Mesenchymal stem cell (in vitro differentiated cells and primary cell): ENCODE measurements at regions not wholly inside any gene's neighbourhood (a gene's known extent, or its start where the extent isn't known, plus 50 kb on each side); places are given as distances from the start of the nearest gene placed in this dataset.

Experiments used
- DNase-seq: peaks from one replicate; pipeline ENCODE4 v3.0.0-alpha.2; 2013
- H2AFZ ChIP-seq: one replicate; pipeline ENCODE4 v1.6.1; 2013; ENCODE audit warnings: low read depth, mild to moderate bottlenecking, control low read depth, inconsistent platforms, low read length, moderate library complexity
- H2AK5ac ChIP-seq: 2 replicates; pipeline ENCODE4 v1.6.1; 2013; ENCODE audit warnings: low read length, moderate library complexity, mild to moderate bottlenecking, inconsistent platforms; ENCODE audit not compliant: severe bottlenecking
- H2BK120ac ChIP-seq: one replicate; pipeline ENCODE4 v1.6.1; 2013; ENCODE audit warnings: low read depth, mild to moderate bottlenecking, inconsistent platforms, low read length, moderate library complexity
- H2BK12ac ChIP-seq, 2 experiments: one replicate each; pipeline ENCODE4 v1.6.1; 2013; ENCODE audit warnings: inconsistent platforms in 2 of 2, low read length in 2 of 2, mild to moderate bottlenecking in 2 of 2, moderate library complexity in 2 of 2, control low read depth in 1 of 2
- H2BK15ac ChIP-seq: one replicate; pipeline ENCODE4 v1.6.1; 2013; ENCODE audit warnings: mild to moderate bottlenecking, low read depth, inconsistent platforms; ENCODE audit not compliant: poor library complexity, severe bottlenecking
- H2BK5ac ChIP-seq: 2 replicates; pipeline ENCODE4 v1.6.1; 2013; ENCODE audit warnings: low read depth, mild to moderate bottlenecking, low read length, control low read depth, inconsistent platforms; ENCODE audit not compliant: poor library complexity, severe bottlenecking
- H3K14ac ChIP-seq, 2 experiments: one replicate each; pipeline ENCODE4 v1.6.1; 2013; ENCODE audit warnings: inconsistent platforms in 2 of 2, low read length in 2 of 2, control low read depth in 1 of 2, mild to moderate bottlenecking in 1 of 2, moderate library complexity in 1 of 2
- H3K18ac ChIP-seq, 2 experiments: one replicate each; pipeline ENCODE4 v1.6.1; 2013; ENCODE audit warnings: inconsistent platforms in 2 of 2, low read length in 2 of 2, control low read depth in 1 of 2, low read depth in 1 of 2, mild to moderate bottlenecking in 1 of 2
- H3K23ac ChIP-seq, 2 experiments: one replicate each; pipeline ENCODE4 v1.6.1; 2013; ENCODE audit warnings: inconsistent platforms in 2 of 2, low read length in 2 of 2, mild to moderate bottlenecking in 2 of 2, moderate library complexity in 2 of 2, control low read depth in 1 of 2
- H3K27ac ChIP-seq: 2 replicates; pipeline ENCODE4 v1.5.1; 2013; ENCODE audit warnings: mild to moderate bottlenecking, moderate library complexity, low read length, control low read depth, inconsistent platforms; ENCODE audit not compliant: poor library complexity, severe bottlenecking
- H3K27me3 ChIP-seq, 2 experiments: 2 replicates each; pipeline versions ENCODE4 v1.6.1 to v1.7.0; 2013; ENCODE audit warnings: low read length in 2 of 2, mild to moderate bottlenecking in 2 of 2, moderate library complexity in 2 of 2, control low read depth in 1 of 2, inconsistent platforms in 1 of 2; ENCODE audit not compliant: control insufficient read depth in 1 of 2, insufficient read depth in 1 of 2
- H3K36me3 ChIP-seq, 2 experiments: 2 replicates each; pipeline versions ENCODE4 v1.6.1 to v1.7.0; 2013; ENCODE audit warnings: low read length in 2 of 2, control low read depth in 1 of 2, inconsistent platforms in 1 of 2, low read depth in 1 of 2, mild to moderate bottlenecking in 1 of 2; ENCODE audit not compliant: insufficient read depth in 2 of 2, control insufficient read depth in 1 of 2
- H3K4ac ChIP-seq, 2 experiments: one replicate each; pipeline ENCODE4 v1.6.1; 2013; ENCODE audit warnings: inconsistent platforms in 2 of 2, low read length in 2 of 2, mild to moderate bottlenecking in 2 of 2, moderate library complexity in 2 of 2, control low read depth in 1 of 2, low read depth in 1 of 2
- H3K4me1 ChIP-seq: 2 replicates; pipeline ENCODE4 v1.6.1; 2013; ENCODE audit warnings: low read depth, low read length, control low read depth; ENCODE audit not compliant: control insufficient read depth, insufficient read depth
- H3K4me2 ChIP-seq: 2 replicates; pipeline ENCODE4 v1.6.1; 2013; ENCODE audit warnings: low read length, mild to moderate bottlenecking, inconsistent platforms; ENCODE audit not compliant: poor library complexity, severe bottlenecking
- H3K4me3 ChIP-seq, 2 experiments: 2 replicates each; pipeline versions ENCODE4 v1.5.1 to v1.7.0; 2013; ENCODE audit warnings: low read length in 2 of 2, mild to moderate bottlenecking in 2 of 2, control low read depth in 1 of 2, low read depth in 1 of 2; ENCODE audit not compliant: insufficient read depth in 1 of 2
- H3K79me1 ChIP-seq: replicated peaks from 2 replicates; pipeline ENCODE4 v1.6.1; 2013; ENCODE audit warnings: mild to moderate bottlenecking, control low read depth, low read length, inconsistent platforms; ENCODE audit not compliant: poor library complexity, severe bottlenecking
- H3K9ac ChIP-seq: 2 replicates; pipeline ENCODE4 v1.7.0; 2013; ENCODE audit warnings: mild to moderate bottlenecking, low read length, moderate library complexity
- H3K9me3 ChIP-seq: 2 replicates; pipeline ENCODE4 v1.7.0; 2013; ENCODE audit warnings: mild to moderate bottlenecking, low read length; ENCODE audit not compliant: control insufficient read depth
- H4K8ac ChIP-seq: one replicate; pipeline ENCODE4 v1.6.1; 2013; ENCODE audit warnings: inconsistent platforms, mild to moderate bottlenecking, low read length, moderate library complexity
- H4K91ac ChIP-seq: one replicate; pipeline ENCODE4 v1.6.1; 2013; ENCODE audit warnings: mild to moderate bottlenecking, low read length, inconsistent platforms
- WGBS: methylation state at CpG from one replicate; pipeline ENCODE4 v1.1.7; 2013; ENCODE audit warnings: mixed read lengths; 5-methylcytosine and 5-hydroxymethylcytosine counted together

- H2AFZ ChIP-seq: no peak overlapping the region
- H2AK5ac ChIP-seq: no peak overlapping the region
- H3K4ac ChIP-seq: no peak overlapping the region
- H4K8ac ChIP-seq: no peak overlapping the region
- H3K23ac ChIP-seq: no peak overlapping the region
- H3K27me3 ChIP-seq: no peaks in the 10 kb centered on the region
- no peak for DNase-seq
- H2BK12ac ChIP-seq: no peak overlapping the region
- no peak overlapping the region for H4K91ac ChIP-seq
- H2BK120ac ChIP-seq: no peak overlapping the region
- H3K36me3 ChIP-seq: no peaks in the 10 kb centered on the region
- H3K4me2 ChIP-seq: no peak overlapping the region
- H3K4me3 ChIP-seq: no peak overlapping the region
- no peak overlapping the region for H2BK15ac ChIP-seq
- H3K79me1 ChIP-seq: no peaks in the 10 kb centered on the region
- no peak overlapping the region for H3K14ac ChIP-seq
- no peaks in the 10 kb centered on the region for H3K9me3 ChIP-seq
- no peak overlapping the region for H3K9ac ChIP-seq
- H3K27ac ChIP-seq: no peak overlapping the region
- H3K4me1 ChIP-seq: no peaks in the 10 kb centered on the region
- 61% methylated on average over 3 of the region's 6 CpGs for WGBS
- H3K18ac ChIP-seq: no peak overlapping the region
- no peak overlapping the region for H2BK5ac ChIP-seq
These were observed 959.9 kb downstream of the DIAPH3 start for GRCh38 chr13:59203855-59204254.

GRCh38 chr13:59205501-59205900 lies 958.2 kb downstream of the DIAPH3 start:
- no peak overlapping the region for H3K4me3 ChIP-seq
- WGBS: 94% methylated on average over 3 of the region's 5 CpGs
- no peak overlapping the region for H4K91ac ChIP-seq
- H2BK5ac ChIP-seq: no peak overlapping the region
- peaks cover 2% of the 10 kb centered on the region for H3K4me1 ChIP-seq
- no peaks in the 10 kb centered on the region for H3K79me1 ChIP-seq
- H3K23ac ChIP-seq: no peak overlapping the region
- DNase-seq: no peak
- H3K27me3 ChIP-seq: no peaks in the 10 kb centered on the region
- no peak overlapping the region for H2BK120ac ChIP-seq
- H3K4ac ChIP-seq: no peak overlapping the region
- no peak overlapping the region for H3K9ac ChIP-seq
- H3K18ac ChIP-seq: no peak overlapping the region
- H2AFZ ChIP-seq: no peak overlapping the region
- H3K36me3 ChIP-seq: no peaks in the 10 kb centered on the region
- no peak overlapping the region for H3K4me2 ChIP-seq
- no peak overlapping the region for H3K27ac ChIP-seq
- no peak overlapping the region for H3K14ac ChIP-seq
- H2BK12ac ChIP-seq: no peak overlapping the region
- no peaks in the 10 kb centered on the region for H3K9me3 ChIP-seq
- no peak overlapping the region for H2BK15ac ChIP-seq
- H4K8ac ChIP-seq: no peak overlapping the region
- no peak overlapping the region for H2AK5ac ChIP-seq

- H3K18ac ChIP-seq: no peak overlapping the region
- no peak overlapping the region for H4K8ac ChIP-seq
- no peak overlapping the region for H2AFZ ChIP-seq
- H2BK5ac ChIP-seq: no peak overlapping the region
- no peak overlapping the region for H3K9ac ChIP-seq
- H3K4ac ChIP-seq: no peak overlapping the region
- no peak overlapping the region for H2BK12ac ChIP-seq
- H3K36me3 ChIP-seq: no peaks in the 10 kb centered on the region
- no peaks in the 10 kb centered on the region for H3K9me3 ChIP-seq
- no peak overlapping the region for H3K14ac ChIP-seq
- no peak overlapping the region for H3K27ac ChIP-seq
- no peak overlapping the region for H2BK120ac ChIP-seq
- H3K4me2 ChIP-seq: no peak overlapping the region
- peaks cover 0 to 5% of the 10 kb centered on the region in 2 experiments for H3K27me3 ChIP-seq
- H3K79me1 ChIP-seq: no peaks in the 10 kb centered on the region
- peaks cover 2% of the 10 kb centered on the region for H3K4me1 ChIP-seq
- no peak overlapping the region for H3K23ac ChIP-seq
- WGBS: 63% methylated on average over 3 of the region's 6 CpGs
- H3K4me3 ChIP-seq: no peak overlapping the region
- H2AK5ac ChIP-seq: no peak overlapping the region
- no peak for DNase-seq
- H2BK15ac ChIP-seq: no peak overlapping the region
- H4K91ac ChIP-seq: no peak overlapping the region
These were observed 955.1 kb downstream of the DIAPH3 start for GRCh38 chr13:59208405-59209195.

GRCh38 chr13:59210543-59210942 lies 953.2 kb downstream of the DIAPH3 start:
- WGBS: no CpG with 5 or more reads among the region's 1 CpG
- no peak overlapping the region for H3K4me2 ChIP-seq
- no peak overlapping the region for H2BK120ac ChIP-seq
- no peak overlapping the region for H2BK15ac ChIP-seq
- peaks cover 0 to 5% of the 10 kb centered on the region in 2 experiments for H3K27me3 ChIP-seq
- H3K9ac ChIP-seq: no peak overlapping the region
- H3K36me3 ChIP-seq: no peaks in the 10 kb centered on the region
- no peak overlapping the region for H3K18ac ChIP-seq
- H3K14ac ChIP-seq: no peak overlapping the region
- no peak overlapping the region for H3K27ac ChIP-seq
- no peak overlapping the region for H4K8ac ChIP-seq
- H2AFZ ChIP-seq: no peak overlapping the region
- no peak overlapping the region for H3K4ac ChIP-seq
- no peak overlapping the region for H3K23ac ChIP-seq
- no peaks in the 10 kb centered on the region for H3K79me1 ChIP-seq
- H3K9me3 ChIP-seq: no peaks in the 10 kb centered on the region
- H2AK5ac ChIP-seq: no peak overlapping the region
- H4K91ac ChIP-seq: no peak overlapping the region
- DNase-seq: peak; percentile 46
- H2BK5ac ChIP-seq: no peak overlapping the region
- H3K4me1 ChIP-seq: peaks cover 2% of the 10 kb centered on the region
- H3K4me3 ChIP-seq: no peak overlapping the region
- H2BK12ac ChIP-seq: no peak overlapping the region
